B cell (primary cell): ENCODE measurements at regions not wholly inside any gene's neighbourhood (a gene's known extent, or its start where the extent isn't known, plus 50 kb on each side); places are given as distances from the start of the nearest gene placed in this dataset.

Experiments
- ATAC-seq: fragments of 200-7000 bp; cut with Tn5 transposase; one replicate; pipeline ENCODE4 v1.10.0; 2021; ENCODE audit warnings: low read depth, mild to moderate bottlenecking, moderate number of reproducible peaks, moderate library complexity
- CTCF ChIA-PET: fragments of 350-600 bp; sonication (Branson Sonifier 250); formaldehyde crosslinking; loops from one replicate; lab custom pipeline; 2021; ENCODE audit warnings: antibody characterized with exemption, inconsistent platforms; lab: Charles Lee
- POLR2A ChIA-PET: fragments of 350-600 bp; sonication (Branson Sonifier 250); formaldehyde crosslinking; loops from one replicate; lab custom pipeline; 2021; ENCODE audit warnings: antibody characterized with exemption; lab: Charles Lee
- DNase-seq: peaks from one replicate; pipeline ENCODE4 v3.0.0; 2013
- H2AFZ ChIP-seq: 2 replicates; pipeline ENCODE4 v1.6.1; 2012; ENCODE audit warnings: mild to moderate bottlenecking, low read depth, low read length; ENCODE audit not compliant: insufficient read depth, poor library complexity, severe bottlenecking
- H3K27ac ChIP-seq, 2 donors: 1 replicate in 1 of 2; 2 replicates in 1 of 2; pipeline ENCODE4 v1.5.1; 2012 to 2013; ENCODE audit warnings: low read length in 2 of 2, mild to moderate bottlenecking in 2 of 2, moderate library complexity in 1 of 2
- H3K27me3 ChIP-seq, 4 experiments: fragments of 200-600 bp in 1 of 4; sonication (generic) in 1 of 4; replicated peaks in 1 of 4; 1 replicate in 2 of 4; 2 replicates in 2 of 4; pipeline versions ENCODE4 v1.6.1 to v1.7.0; 2013 to 2016; ENCODE audit warnings: low read length in 3 of 4, mild to moderate bottlenecking in 2 of 4, mixed read lengths in 1 of 4, moderate library complexity in 1 of 4; ENCODE audit not compliant: insufficient read depth in 4 of 4, control insufficient read depth in 3 of 4; ENCODE audit errors: control extremely low read depth in 1 of 4
- H3K36me3 ChIP-seq, 2 experiments: replicated peaks in 1 of 2; 1 replicate in 1 of 2; 2 replicates in 1 of 2; pipeline versions ENCODE4 v1.6.1 to v1.7.1; 2013; ENCODE audit warnings: low read length in 1 of 2; ENCODE audit not compliant: insufficient read depth in 2 of 2, control insufficient read depth in 1 of 2; ENCODE audit errors: control extremely low read depth in 1 of 2, extremely low read depth in 1 of 2
- H3K4me1 ChIP-seq, 2 donors: fragments of 200-600 bp in 1 of 2; sonication (generic) in 1 of 2; 1 replicate in 1 of 2; 2 replicates in 1 of 2; pipeline versions ENCODE4 v1.5.1 to v1.6.1; 2013 to 2017; ENCODE audit warnings: low read length in 2 of 2; ENCODE audit not compliant: control insufficient read depth in 2 of 2, insufficient read depth in 2 of 2
- H3K4me2 ChIP-seq: replicated peaks from 2 replicates; pipeline ENCODE3; 2012; ENCODE audit warnings: mild to moderate bottlenecking, low read depth, low read length; ENCODE audit not compliant: poor library complexity, severe bottlenecking
- H3K4me3 ChIP-seq, 5 experiments: fragments of 200-600 bp in 1 of 5; sonication (generic) in 1 of 5; 1 replicate in 3 of 5; 2 replicates in 2 of 5; pipeline versions ENCODE4 v1.5.1 to v1.7.0; 2011 to 2016; ENCODE audit warnings: low read length in 4 of 5, mild to moderate bottlenecking in 4 of 5, low read depth in 2 of 5, control low read depth in 1 of 5, moderate library complexity in 1 of 5; ENCODE audit not compliant: insufficient read depth in 1 of 5; ENCODE audit errors: control extremely low read depth in 1 of 5, extremely low read depth in 1 of 5
- H3K79me2 ChIP-seq: fragments of 200-600 bp; sonication (generic); one replicate; pipeline ENCODE4 v1.6.0; 2016; ENCODE audit warnings: low read length; ENCODE audit not compliant: control insufficient read depth, insufficient read depth
- H3K9ac ChIP-seq: fragments of 200-600 bp; sonication (generic); 2 replicates; pipeline ENCODE4 v1.6.1; 2017; ENCODE audit warnings: mild to moderate bottlenecking, low read length, moderate library complexity
- H3K9me3 ChIP-seq, 3 donors: one replicate each; pipeline versions ENCODE4 v1.6.1 to v1.7.1; 2013; ENCODE audit warnings: low read length in 2 of 3; ENCODE audit not compliant: control insufficient read depth in 2 of 3, insufficient read depth in 1 of 3; ENCODE audit errors: control extremely low read depth in 1 of 3
- H4K20me1 ChIP-seq: 2 replicates; pipeline ENCODE4 v1.6.0; 2012; ENCODE audit warnings: mild to moderate bottlenecking, low read length; ENCODE audit not compliant: insufficient read depth, control insufficient read depth, poor library complexity, severe bottlenecking
- H3K27ac Mint-ChIP-seq: one replicate; pipeline ENCODE4 v1.8.0; 2021; ENCODE audit warnings: mixed read lengths
- H3K27me3 Mint-ChIP-seq: one replicate; pipeline ENCODE4 v1.8.0; 2021; ENCODE audit warnings: mixed read lengths
- H3K4me1 Mint-ChIP-seq: one replicate; pipeline ENCODE4 v1.8.0; 2021; ENCODE audit warnings: mixed read lengths
- H3K4me3 Mint-ChIP-seq: one replicate; pipeline ENCODE4 v1.8.0; 2021; ENCODE audit warnings: mixed read lengths
- H3K9me3 Mint-ChIP-seq: one replicate; pipeline ENCODE4 v1.8.0; 2022; ENCODE audit warnings: mixed read lengths; ENCODE audit not compliant: insufficient read depth
- CTCF ChIP-seq: fragments of 200-600 bp; IDR thresholded peaks from one replicate; pipeline ENCODE4 v1.8.0; 2022; ENCODE audit warnings: antibody characterized with exemption, mild to moderate bottlenecking
- EZH2 ChIP-seq: IDR thresholded peaks from 2 replicates; pipeline ENCODE4 v1.6.1; 2012; ENCODE audit warnings: borderline replicate concordance, low read depth, mild to moderate bottlenecking, moderate library complexity, low read length; ENCODE audit not compliant: insufficient read depth, poor library complexity, severe bottlenecking
- WGBS: methylation state at CpG from one replicate; pipeline ENCODE4 v1.1.5; 2013; ENCODE audit warnings: missing lambda C conversion rate; ENCODE audit not compliant: insufficient coverage; 5-methylcytosine and 5-hydroxymethylcytosine counted together
- intact Hi-C: fragments of 100-400 bp; cut with micrococcal nuclease; formaldehyde crosslinking; loops from one replicate; pipeline ENCODE4 v1.10.0; 2022

DNA sequence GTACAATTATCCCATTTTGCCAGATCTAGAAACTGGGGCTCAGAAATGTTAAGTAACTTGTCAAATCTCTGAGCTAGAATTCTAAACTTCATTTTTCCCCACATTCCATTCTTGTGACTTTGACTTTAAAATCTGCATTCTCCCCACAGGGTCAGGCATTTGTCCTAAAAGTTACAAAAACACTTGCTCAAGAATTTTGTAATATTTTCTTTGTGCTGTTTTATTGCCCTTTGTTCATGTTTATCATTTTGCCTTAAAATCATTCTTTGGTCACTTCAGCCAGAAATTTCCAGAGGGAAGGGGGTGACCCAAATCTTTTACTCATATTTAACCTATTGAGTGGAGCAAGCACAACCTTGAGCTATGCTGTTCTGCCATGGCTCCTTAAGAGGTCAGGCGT lies 120.1 kb upstream of the CCL21 start:
- no peak for ATAC-seq
- Mint-ChIP-seq H3K4me3 (no peak overlapping the region), H3K9me3 (no peaks in the 10 kb centered on the region), H3K27ac (no peak overlapping the region), H3K4me1 (no peaks in the 10 kb centered on the region), H3K27me3 (peaks cover 12% of the 10 kb centered on the region)
- no peak overlapping the region for H3K9ac ChIP-seq
- TF ChIP-seq EZH2 = no peak
- no peak for TF ChIP-seq CTCF
- whole genome bisulfite sequencing = no CpG with 5 or more reads among the region's 1 CpG
- H3K27me3 ChIP-seq = peaks cover 0 to 7% (median 3%) of the 10 kb centered on the region in 4 experiments
- H3K4me1 ChIP-seq = no peaks in the 10 kb centered on the region
- H3K36me3 ChIP-seq = no peaks in the 10 kb centered on the region
- no peak for DNase-seq
- no peaks in the 10 kb centered on the region for H4K20me1 ChIP-seq
- no peak overlapping the region for H2AFZ ChIP-seq
- no peaks in the 10 kb centered on the region for H3K79me2 ChIP-seq
- CTCF ChIA-PET = no interaction called here
- H3K4me3 ChIP-seq = no peak overlapping the region
- intact Hi-C loops = no loop called here
- H3K4me2 ChIP-seq = no peak overlapping the region
- POLR2A ChIA-PET = no interaction called here
- no peaks in the 10 kb centered on the region for H3K9me3 ChIP-seq
- no peak overlapping the region for H3K27ac ChIP-seq

- H3K79me2 ChIP-seq = no peaks in the 10 kb centered on the region
- Mint-ChIP-seq H3K4me1 (no peaks in the 10 kb centered on the region), H3K4me3 (no peak overlapping the region), H3K27me3 (peaks cover 25% of the 10 kb centered on the region), H3K9me3 (no peaks in the 10 kb centered on the region), H3K27ac (no peak overlapping the region)
- DNase-seq = no peak
- ChIA-PET POLR2A (no interaction called here), CTCF (no interaction called here)
- H3K9me3 ChIP-seq = no peaks in the 10 kb centered on the region
- no peaks in the 10 kb centered on the region for H3K4me1 ChIP-seq
- H3K9ac ChIP-seq = no peak overlapping the region
- no peak overlapping the region for H3K4me3 ChIP-seq
- intact Hi-C loops = no loop called here
- H3K27me3 ChIP-seq = peaks cover 0 to 21% (median 3%) of the 10 kb centered on the region in 4 experiments
- no peaks in the 10 kb centered on the region for H3K36me3 ChIP-seq
- no peak overlapping the region for H2AFZ ChIP-seq
- no peak for ATAC-seq
- H3K27ac ChIP-seq = no peak overlapping the region
- no peak overlapping the region for H3K4me2 ChIP-seq
- H4K20me1 ChIP-seq = no peaks in the 10 kb centered on the region
- TF ChIP-seq CTCF (no peak), EZH2 (no peak)
Observed at GRCh38 chr9:34826999-34827538, 117.1 kb upstream of the CCL21 start.
